H9 (cell line): ENCODE measurements at regions not wholly inside any gene's neighbourhood (a gene's known extent, or its start where the extent isn't known, plus 50 kb on each side); places are given as distances from the start of the nearest gene placed in this dataset.
A peak's percentile ranks its signal among the peaks of the same experiment; 100 is the strongest.

Source experiments
- DNase-seq: peaks from one replicate; pipeline ENCODE4 v3.0.0-alpha.2; 2017
- H2AFZ ChIP-seq: one replicate; pipeline ENCODE4 v1.6.1; 2013; ENCODE audit warnings: mild to moderate bottlenecking, low read length, control low read depth, moderate library complexity
- H2AK5ac ChIP-seq: 2 replicates; pipeline ENCODE4 v1.6.1; 2013; ENCODE audit warnings: low read length, control low read depth, mixed read lengths; ENCODE audit not compliant: insufficient read length
- H2BK120ac ChIP-seq: one replicate; pipeline ENCODE4 v1.6.1; 2013; ENCODE audit warnings: low read depth, mild to moderate bottlenecking, low read length, control low read depth, inconsistent platforms; ENCODE audit not compliant: poor library complexity, severe bottlenecking
- H2BK12ac ChIP-seq: 2 replicates; pipeline ENCODE4 v1.6.1; 2013; ENCODE audit warnings: low read length, control low read depth, mixed read lengths, low read depth; ENCODE audit not compliant: insufficient read length
- H2BK15ac ChIP-seq: 2 replicates; pipeline ENCODE4 v1.6.1; 2013; ENCODE audit warnings: low read depth, low read length, control low read depth
- H2BK20ac ChIP-seq: one replicate; pipeline ENCODE4 v1.6.1; 2013; ENCODE audit warnings: low read depth, mild to moderate bottlenecking, low read length, control low read depth, inconsistent platforms; ENCODE audit not compliant: poor library complexity, severe bottlenecking
- H2BK5ac ChIP-seq: 2 replicates; pipeline ENCODE4 v1.6.1; 2013; ENCODE audit warnings: low read length, control low read depth, mixed read lengths; ENCODE audit not compliant: insufficient read length
- H3K14ac ChIP-seq: 2 replicates; pipeline ENCODE4 v1.6.1; 2013; ENCODE audit warnings: low read length, control low read depth; ENCODE audit not compliant: insufficient read depth
- H3K18ac ChIP-seq: 2 replicates; pipeline ENCODE4 v1.6.1; 2013; ENCODE audit warnings: low read depth, mild to moderate bottlenecking, mixed read lengths, low read length, control low read depth; ENCODE audit not compliant: insufficient read length
- H3K23ac ChIP-seq: 2 replicates; pipeline ENCODE4 v1.6.1; 2013; ENCODE audit warnings: low read length, control low read depth, mixed read lengths, low read depth; ENCODE audit not compliant: insufficient read length
- H3K23me2 ChIP-seq: 2 replicates; pipeline ENCODE4 v1.6.1; 2013; ENCODE audit warnings: low read depth, mild to moderate bottlenecking, mixed read lengths, low read length, control low read depth; ENCODE audit not compliant: insufficient read length, poor library complexity, severe bottlenecking
- H3K27ac ChIP-seq: 2 replicates; pipeline ENCODE4 v1.5.1; 2013; ENCODE audit warnings: low read length, control low read depth, mixed read lengths, low read depth; ENCODE audit not compliant: insufficient read length
- H3K27me3 ChIP-seq: 2 replicates; pipeline ENCODE4 v1.6.1; 2013; ENCODE audit warnings: low read length, control low read depth, inconsistent platforms; ENCODE audit not compliant: insufficient read depth
- H3K4ac ChIP-seq: 2 replicates; pipeline ENCODE4 v1.6.1; 2013; ENCODE audit warnings: low read depth, mild to moderate bottlenecking, control low read depth, inconsistent platforms, low read length, moderate library complexity
- H3K4me1 ChIP-seq: 2 replicates; pipeline ENCODE4 v1.6.1; 2013; ENCODE audit warnings: low read length, control low read depth, inconsistent platforms; ENCODE audit not compliant: insufficient read depth
- H3K4me2 ChIP-seq: 2 replicates; pipeline ENCODE4 v1.6.1; 2013; ENCODE audit warnings: low read length, control low read depth, mixed read lengths; ENCODE audit not compliant: insufficient read length, insufficient read depth
- H3K56ac ChIP-seq: 2 replicates; pipeline ENCODE4 v1.6.1; 2013; ENCODE audit warnings: low read depth, mild to moderate bottlenecking, mixed read lengths, low read length, control low read depth; ENCODE audit not compliant: insufficient read length
- H3K79me1 ChIP-seq: 2 replicates; pipeline ENCODE4 v1.6.1; 2013; ENCODE audit warnings: low read depth, mild to moderate bottlenecking, moderate library complexity, low read length, control low read depth, inconsistent platforms; ENCODE audit not compliant: insufficient read depth, poor library complexity, severe bottlenecking
- H3K79me2 ChIP-seq: 2 replicates; pipeline ENCODE4 v1.6.1; 2013; ENCODE audit warnings: low read length, control low read depth, inconsistent platforms; ENCODE audit not compliant: insufficient read depth
- H3K9ac ChIP-seq: 2 replicates; pipeline ENCODE4 v1.6.1; 2013; ENCODE audit warnings: low read length, control low read depth, mixed read lengths; ENCODE audit not compliant: insufficient read length; ENCODE audit errors: extremely low read depth
- H3K9me3 ChIP-seq: one replicate; pipeline ENCODE4 v1.6.1; 2013; ENCODE audit warnings: low read depth, low read length, inconsistent platforms; ENCODE audit not compliant: control insufficient read depth
- H3T11ph ChIP-seq: one replicate; pipeline ENCODE4 v1.6.1; 2013; ENCODE audit warnings: mild to moderate bottlenecking, low read length, control low read depth, inconsistent platforms
- H4K20me1 ChIP-seq: one replicate; pipeline ENCODE4 v1.6.1; 2013; ENCODE audit not compliant: control insufficient read depth, insufficient read length, insufficient read depth
- H4K5ac ChIP-seq: 2 replicates; pipeline ENCODE4 v1.6.1; 2013; ENCODE audit warnings: low read depth, mild to moderate bottlenecking, mixed read lengths, low read length, control low read depth; ENCODE audit not compliant: insufficient read length
- H4K8ac ChIP-seq: replicated peaks from 2 replicates; pipeline ENCODE4 v1.6.1; 2013; ENCODE audit warnings: low read length, control low read depth, mixed read lengths, low read depth; ENCODE audit not compliant: insufficient read length
- H4K91ac ChIP-seq: 2 replicates; pipeline ENCODE4 v1.6.1; 2013; ENCODE audit warnings: low read depth, mild to moderate bottlenecking, moderate library complexity, mixed read lengths, low read length, control low read depth; ENCODE audit not compliant: insufficient read length
- H3K27ac Mint-ChIP-seq, 3 experiments: 2 replicates in 2 of 3; 3 replicates in 1 of 3; pipeline ENCODE4 v1.8.0; 2020 to 2021; ENCODE audit warnings: mixed read lengths in 3 of 3, mild to moderate bottlenecking in 1 of 3, moderate library complexity in 1 of 3
- H3K27me3 Mint-ChIP-seq: 2 replicates; pipeline ENCODE4 v1.8.0; 2021; ENCODE audit warnings: low read depth, mild to moderate bottlenecking, moderate library complexity, mixed read lengths
- H3K36me3 Mint-ChIP-seq, 3 experiments: 2 replicates in 2 of 3; 3 replicates in 1 of 3; pipeline ENCODE4 v1.8.0; 2020 to 2021; ENCODE audit warnings: low read depth in 3 of 3, mixed read lengths in 3 of 3; ENCODE audit not compliant: insufficient read depth in 1 of 3
- H3K4me1 Mint-ChIP-seq, 2 experiments: 2 replicates each; pipeline ENCODE4 v1.8.0; 2020; ENCODE audit warnings: mixed read lengths in 2 of 2
- H3K4me3 Mint-ChIP-seq, 2 experiments: 2 replicates in 1 of 2; 3 replicates in 1 of 2; pipeline ENCODE4 v1.8.0; 2020 to 2021; ENCODE audit warnings: mild to moderate bottlenecking in 2 of 2, mixed read lengths in 2 of 2, moderate library complexity in 1 of 2
- H3K9me3 Mint-ChIP-seq, 2 experiments: 2 replicates in 1 of 2; 3 replicates in 1 of 2; pipeline ENCODE4 v1.8.0; 2020; ENCODE audit warnings: mild to moderate bottlenecking in 2 of 2, mixed read lengths in 2 of 2, moderate library complexity in 1 of 2
- CTCF ChIP-seq: fragments of 200-600 bp; sonication (generic); conservative IDR thresholded peaks from 3 replicates; pipeline ENCODE4 v1.8.0; 2021; ENCODE audit warnings: antibody characterized with exemption, mild to moderate bottlenecking
- WGBS: extraction: QIAGEN DNeasy Blood & Tissue Kit; methylation state at CpG from one replicate; pipeline ENCODE4 v1.1.7; 2013; ENCODE audit warnings: missing lambda C conversion rate, low lambda C conversion rate, mixed read lengths; ENCODE audit not compliant: insufficient read length; ENCODE audit errors: extremely low coverage; 5-methylcytosine and 5-hydroxymethylcytosine counted together

DNA sequence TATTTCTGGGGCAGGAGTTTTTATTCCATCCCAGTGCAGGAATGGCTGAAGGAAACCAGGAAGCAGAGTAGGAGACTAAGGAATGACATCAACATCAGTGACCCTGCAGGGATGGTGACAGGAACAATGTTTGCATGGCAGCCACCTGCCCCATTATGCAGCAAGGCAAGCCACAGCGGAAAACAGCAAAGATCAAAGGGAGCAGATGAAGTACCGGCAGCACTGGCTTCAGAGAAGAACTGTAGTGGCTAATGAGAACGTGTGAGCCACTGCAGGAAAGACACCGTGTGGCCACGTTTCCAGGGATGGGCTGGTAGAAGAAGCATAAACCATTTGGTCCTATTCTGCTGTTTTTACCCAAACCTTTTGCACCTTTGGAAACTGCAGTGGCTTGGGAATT is 52.9 kb upstream of the TAB2 start:
- Histone ChIP-seq H4K91ac (no peak overlapping the region), H3K27ac (no peak overlapping the region), H3K14ac (no peak overlapping the region), H3T11ph (no peak overlapping the region), H2BK15ac (no peak overlapping the region), H3K4me2 (no peak overlapping the region), H3K18ac (no peak overlapping the region), H4K8ac (no peak overlapping the region), H2AK5ac (no peak overlapping the region), H2BK120ac (no peak overlapping the region), H3K23ac (no peak overlapping the region), H3K27me3 (no peaks in the 10 kb centered on the region), H3K23me2 (no peaks in the 10 kb centered on the region), H3K4ac (no peak overlapping the region), H2AFZ (no peak overlapping the region), H2BK12ac (no peak overlapping the region), H3K79me1 (no peaks in the 10 kb centered on the region), H2BK20ac (no peak overlapping the region), H2BK5ac (no peak overlapping the region), H3K4me1 (no peaks in the 10 kb centered on the region), H4K20me1 (no peaks in the 10 kb centered on the region), H3K9ac (no peak overlapping the region), H3K79me2 (no peaks in the 10 kb centered on the region), H3K56ac (no peak overlapping the region), H3K9me3 (no peaks in the 10 kb centered on the region), H4K5ac (no peak overlapping the region)
- no CpG with 5 or more reads among the region's 5 CpGs for WGBS
- DNase-seq, result peak; percentile 42
- H3K9me3 Mint-ChIP-seq, result no peaks in the 10 kb centered on the region
- no peak for TF ChIP-seq CTCF
- H3K27me3 Mint-ChIP-seq, result peaks cover 2% of the 10 kb centered on the region; the same call in 1 of the 2 replicates
- peaks cover 0 to 4% of the 10 kb centered on the region in 2 experiments; a peak in 2 of 4 replicates for H3K4me1 Mint-ChIP-seq
- no peak overlapping the region for H3K27ac Mint-ChIP-seq
- H3K4me3 Mint-ChIP-seq, result no peak overlapping the region
- no peaks in the 10 kb centered on the region for H3K36me3 Mint-ChIP-seq
